NCI-H82 (cell line): ENCODE measurements at regions not wholly inside any gene's neighbourhood (a gene's known extent, or its start where the extent isn't known, plus 50 kb on each side); places are given as distances from the start of the nearest gene placed in this dataset.

Experiments used
- DNase-seq: peaks from one replicate; lab custom pipeline; 2025; lab: John Stamatoyannopoulos, UW

- no peak for DNase-seq
Observed at GRCh38 chr5:35478856-35479682, 138.6 kb upstream of the SPEF2 start.

- no peak for DNase-seq
Observed at GRCh38 chr5:35477911-35478310, 139.8 kb upstream of the SPEF2 start.

DNA sequence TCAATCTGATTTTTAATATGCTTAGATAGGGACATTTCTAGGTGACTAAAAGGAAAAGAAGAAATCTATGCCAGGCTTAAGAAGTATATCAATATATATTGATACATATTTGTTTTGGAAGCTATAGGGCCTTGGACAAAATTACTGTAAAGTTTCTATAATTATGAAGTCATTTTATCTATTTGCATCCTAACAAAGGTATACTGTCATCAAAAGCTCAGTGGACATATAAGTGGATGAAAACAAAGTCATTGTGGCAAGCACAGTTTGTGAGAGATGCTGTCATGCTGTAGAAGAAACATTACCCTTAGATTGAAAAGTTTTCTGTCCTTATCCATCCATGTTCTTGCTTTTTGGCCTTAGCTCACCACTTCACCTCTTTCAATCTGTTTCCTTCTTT is 140.3 kb upstream of the SPEF2 start:
- no peak for DNase-seq

GRCh38 chr5:35476797-35477196 is 140.9 kb upstream of the SPEF2 start:
- no peak for DNase-seq

DNA sequence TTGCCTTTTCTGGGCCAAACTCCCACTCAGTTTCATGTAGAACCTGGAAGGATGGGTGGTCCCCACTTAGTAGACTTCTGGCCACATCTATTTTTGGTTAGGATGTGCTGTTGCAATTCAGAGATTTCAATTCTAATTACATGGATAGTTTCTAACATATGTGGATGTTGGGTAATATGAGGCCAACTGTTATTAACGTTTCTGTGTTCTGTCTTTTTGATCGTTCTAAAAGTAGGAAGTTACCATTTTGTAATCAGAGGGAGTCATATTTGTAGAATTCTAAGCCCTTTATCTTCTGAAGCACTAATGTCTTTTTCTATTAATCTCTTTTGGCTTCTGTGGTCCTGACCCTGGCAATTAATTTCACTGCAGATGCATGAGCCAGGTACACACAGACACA is 141.6 kb upstream of the SPEF2 start:
- no peak for DNase-seq

DNA sequence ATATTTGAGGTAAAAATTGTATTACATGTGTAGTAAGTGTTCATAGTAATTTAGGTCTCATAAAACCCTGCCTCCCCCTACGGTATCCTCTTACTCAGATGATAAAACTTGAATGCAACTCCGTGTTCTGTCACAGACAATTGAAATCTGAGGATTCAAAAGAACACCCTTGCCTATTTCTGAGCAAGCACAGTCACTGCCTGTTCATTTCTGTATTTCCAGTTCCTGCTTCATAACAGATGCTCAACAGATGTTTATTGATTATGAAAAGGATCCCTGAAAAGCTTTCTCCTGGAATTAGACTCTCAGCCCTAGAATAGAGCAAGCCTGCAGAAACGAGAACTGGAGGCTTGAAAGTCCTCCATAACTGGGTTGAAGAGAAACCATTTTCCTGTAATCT is 144.1 kb upstream of the SPEF2 start:
- no peak for DNase-seq

GRCh38 chr5:35470866-35471265 is 146.8 kb upstream of the SPEF2 start:
- no peak for DNase-seq

DNA sequence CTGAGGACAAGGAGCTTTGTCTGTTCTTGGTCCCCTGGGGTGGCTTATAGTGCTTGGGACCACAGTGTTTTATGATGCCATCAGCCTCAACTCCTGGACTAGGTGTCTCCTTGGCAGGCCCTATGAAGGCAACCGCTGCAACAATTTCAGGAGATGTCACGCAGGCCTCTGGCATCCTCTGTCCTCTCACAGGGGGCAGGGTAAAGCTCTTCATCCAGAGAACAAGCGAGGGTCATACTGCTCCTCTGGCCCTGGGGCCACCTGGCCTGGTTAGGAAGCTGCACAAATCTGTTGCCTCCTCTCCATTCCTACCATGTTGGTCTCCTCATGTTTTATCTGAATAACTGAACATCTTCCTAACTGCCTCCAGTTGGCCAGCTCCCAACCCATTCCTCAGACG is 148.9 kb upstream of the SPEF2 start:
- no peak for DNase-seq

DNA sequence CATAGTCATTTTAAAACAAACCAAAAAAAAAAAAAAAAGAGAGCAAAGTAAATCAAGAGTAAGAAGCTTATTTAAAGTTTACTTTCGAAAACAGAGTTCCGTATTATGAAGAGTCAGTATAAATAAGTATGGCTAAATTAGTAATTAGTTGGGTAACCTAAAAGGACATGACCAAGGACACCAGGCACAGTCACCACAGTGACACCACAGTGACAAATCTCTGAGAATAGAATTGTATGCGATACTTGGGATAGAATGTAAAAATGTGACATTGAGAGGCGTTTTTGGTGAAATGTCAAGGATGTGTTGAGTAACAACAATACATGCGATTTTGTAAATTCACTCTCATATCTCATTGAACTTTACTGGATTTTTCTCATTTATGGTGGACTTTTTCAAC is 150.9 kb upstream of the SPEF2 start:
- DNase-seq = no peak

DNA sequence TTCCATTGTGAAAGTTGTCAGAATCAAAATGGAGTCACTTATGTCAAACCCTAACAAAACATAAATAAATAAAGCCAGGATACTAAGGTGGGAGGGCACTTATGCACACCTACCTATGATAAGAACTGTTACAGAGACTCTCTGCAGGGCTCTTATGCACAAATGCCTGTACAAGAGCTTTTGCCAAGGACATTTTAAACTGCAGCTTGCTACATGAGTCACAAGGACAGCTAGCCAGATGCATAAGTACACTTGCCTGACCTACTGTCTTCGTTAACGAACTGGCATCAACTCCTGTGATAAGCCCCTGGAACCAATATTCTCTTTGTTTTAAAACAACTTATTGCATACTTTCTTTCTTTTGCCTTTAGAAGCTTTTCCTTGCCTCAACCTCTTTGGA is 152.9 kb upstream of the SPEF2 start:
- no peak for DNase-seq

DNA sequence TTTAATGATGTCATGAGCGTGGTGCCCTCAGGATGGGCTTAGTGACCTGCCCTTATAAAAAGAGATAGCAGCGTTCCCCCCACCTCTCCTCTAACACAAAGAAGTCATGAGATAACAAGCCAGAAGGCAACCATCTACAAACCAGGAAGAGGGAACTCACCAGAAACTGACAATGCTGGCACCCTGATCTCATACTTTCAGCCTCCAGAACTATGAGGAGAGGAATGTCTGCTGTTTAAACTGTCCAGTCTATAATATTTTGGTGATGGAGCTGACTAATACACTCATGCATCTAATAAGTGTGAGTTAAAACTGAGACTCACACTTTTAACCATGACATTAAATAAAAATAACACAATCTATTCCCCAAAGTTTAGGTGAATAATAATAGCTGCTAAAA is 156.1 kb upstream of the SPEF2 start:
- DNase-seq = no peak

- DNase-seq = peak; percentile 9
Observed at GRCh38 chr5:35458824-35459207, 158.8 kb upstream of the SPEF2 start.

- DNase-seq = no peak
Observed at GRCh38 chr5:35457912-35458823, 159.5 kb upstream of the SPEF2 start.

DNA sequence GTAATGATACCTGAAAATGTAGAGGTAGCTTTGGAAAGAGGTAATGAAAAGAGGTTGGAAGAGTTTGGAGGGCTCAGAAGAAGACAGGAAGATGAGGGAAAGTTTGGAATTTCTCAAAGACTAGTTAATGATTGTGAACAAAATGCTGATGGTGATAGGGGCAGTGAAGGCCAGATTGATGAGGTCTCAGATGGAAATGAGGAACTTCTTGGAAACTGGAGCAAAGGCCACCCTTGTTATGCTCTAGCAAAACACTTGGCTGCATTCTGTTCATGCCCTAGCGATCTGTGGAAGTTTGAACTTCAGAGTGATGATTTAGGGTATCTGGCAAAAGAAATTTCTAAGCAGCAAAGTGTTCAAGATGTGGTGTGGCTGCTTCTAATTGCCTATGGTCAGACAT is 161.2 kb upstream of the SPEF2 start:
- DNase-seq = no peak

DNA sequence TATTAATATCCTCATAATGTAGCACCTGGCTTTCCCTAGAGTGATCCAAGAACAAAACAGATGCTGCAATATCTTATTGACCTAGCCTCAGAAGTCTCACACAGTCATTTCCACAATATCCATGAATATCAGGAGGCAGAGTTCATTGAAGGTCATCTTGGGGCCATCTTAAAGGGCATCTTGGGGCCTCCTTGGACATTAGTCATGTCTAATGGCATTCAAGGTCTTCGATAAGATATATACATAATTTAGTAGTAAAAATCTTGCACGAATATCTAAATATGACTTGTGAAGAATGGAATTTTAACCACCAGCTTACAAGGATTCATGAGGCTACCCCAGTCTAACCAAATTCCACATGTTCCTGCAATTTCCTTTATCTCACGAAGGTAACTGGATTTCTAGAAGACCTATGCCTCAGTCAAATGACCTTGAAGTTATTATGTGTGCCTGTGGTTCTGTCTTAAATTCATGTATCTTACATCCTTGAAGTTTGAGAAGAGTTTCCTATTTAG is 163.6 kb upstream of the SPEF2 start:
- no peak for DNase-seq

DNA sequence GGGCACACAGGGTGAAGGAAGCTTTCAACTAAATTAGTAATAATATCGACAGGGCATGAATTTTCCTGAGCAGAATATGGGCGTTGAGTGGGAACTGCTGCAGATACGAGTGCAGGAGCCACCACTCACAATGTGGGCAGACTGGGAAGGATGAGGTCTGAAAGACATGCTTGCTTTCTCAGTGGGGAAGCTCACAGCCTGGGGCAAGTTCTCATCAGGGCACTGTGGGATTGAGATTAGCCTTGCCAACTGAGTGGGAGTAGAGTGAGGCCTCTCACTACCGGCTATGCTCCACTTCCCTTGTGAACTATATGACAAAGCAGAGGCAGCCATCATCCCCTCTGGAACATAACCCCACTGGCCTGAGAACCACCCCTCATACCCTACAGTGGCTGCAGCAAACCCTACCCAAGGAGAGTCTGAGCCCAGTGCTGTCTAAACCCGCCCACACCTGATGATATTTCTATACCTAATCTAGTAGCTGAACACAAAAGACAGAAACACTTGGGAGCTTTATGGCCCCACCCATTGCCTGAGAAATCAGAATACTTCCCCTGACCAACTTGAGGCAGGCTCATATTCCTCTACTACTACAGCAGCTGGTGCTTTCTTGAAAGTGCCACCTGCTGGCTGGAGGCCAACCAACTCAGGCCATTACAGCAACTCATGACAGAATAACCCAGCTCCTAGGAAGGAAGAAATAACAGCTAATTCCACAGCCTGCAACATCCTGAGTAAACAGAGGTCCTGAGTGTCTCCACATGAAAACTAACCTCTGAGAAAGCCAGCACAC is 173.7 kb upstream of the SPEF2 start:
- no peak for DNase-seq

GRCh38 chr5:35442885-35443639 is 174.6 kb upstream of the SPEF2 start:
- DNase-seq = no peak

GRCh38 chr5:35440409-35440808 is 177.3 kb upstream of the SPEF2 start:
- no peak for DNase-seq

DNA sequence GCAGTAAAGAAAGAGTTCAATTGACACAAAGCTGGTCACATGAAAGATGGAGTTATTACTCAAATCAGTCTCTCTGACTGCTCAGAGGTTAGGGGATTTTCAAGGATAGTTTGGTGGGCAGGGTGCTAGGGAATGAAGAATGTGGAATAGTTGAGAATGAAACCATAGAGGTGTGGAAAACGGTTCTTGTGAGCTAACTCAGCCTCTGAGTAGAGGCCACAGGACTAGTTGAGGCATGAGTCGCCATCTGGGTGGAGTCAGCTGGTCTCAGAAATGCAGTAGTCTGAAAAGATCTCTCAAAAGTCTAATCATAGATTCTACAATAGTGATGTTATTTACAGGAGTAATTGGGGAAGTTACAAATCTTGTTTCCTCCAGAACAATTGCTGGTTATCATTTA is 178.9 kb upstream of the SPEF2 start:
- DNase-seq = no peak

DNA sequence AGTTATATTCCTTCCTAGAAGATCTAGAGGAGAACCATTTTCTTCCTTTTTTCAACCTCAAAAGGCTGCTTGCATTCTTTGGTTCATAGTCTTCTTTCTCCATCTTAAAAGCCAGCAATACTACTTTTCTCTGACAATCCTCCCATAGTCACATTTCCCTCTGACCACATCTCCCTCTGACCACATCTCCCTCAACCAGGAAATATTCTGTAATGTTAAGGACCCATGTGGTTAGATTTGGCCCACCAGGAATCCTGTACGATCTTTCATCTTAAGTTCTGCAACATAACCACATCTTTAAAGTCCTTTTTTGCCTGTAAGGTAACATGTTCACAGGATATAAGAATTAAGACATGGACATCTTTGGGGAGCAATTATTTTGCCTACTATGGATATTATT is 179.4 kb upstream of the SPEF2 start:
- DNase-seq = no peak

- peak; percentile 67 for DNase-seq
Observed at GRCh38 chr5:35436400-35437057, 181.1 kb upstream of the SPEF2 start.
